AG04450 (cell line): ENCODE measurements at regions not wholly inside any gene's neighbourhood (a gene's known extent, or its start where the extent isn't known, plus 50 kb on each side); places are given as distances from the start of the nearest gene placed in this dataset.
"Not testable (repeated sequence)": the region's sequence is repeated elsewhere in the genome, so short reads cannot be mapped to it uniquely, and the experiment has no call there.

Source experiments
- CTCF ChIA-PET: fragments of 300-600, 350-600 bp; formaldehyde crosslinking; extraction: SDS; loops from one replicate; lab custom pipeline; 2022; ENCODE audit warnings: antibody characterized with exemption, inconsistent platforms; lab: Charles Lee
- POLR2A ChIA-PET: fragments of 350-600 bp; formaldehyde crosslinking; extraction: SDS; loops from one replicate; lab custom pipeline; 2021; ENCODE audit warnings: antibody characterized with exemption, inconsistent platforms; lab: Yijun Ruan, JAX
- DNase-seq: peaks from one replicate; pipeline ENCODE4 v3.0.0-alpha.2; 2011; ENCODE audit warnings: low read depth, low spot score
- H3K27ac ChIP-seq: one replicate; pipeline ENCODE4 v1.5.1; 2012; ENCODE audit warnings: low read depth, low read length, control low read depth
- H3K27me3 ChIP-seq: one replicate; pipeline ENCODE4 v1.6.0; 2012; ENCODE audit warnings: low read length; ENCODE audit not compliant: control insufficient read depth, insufficient read depth
- H3K4me3 ChIP-seq: 2 replicates; pipeline ENCODE4 v1.5.1; 2011; ENCODE audit warnings: mild to moderate bottlenecking, low read depth, low read length, control low read depth
- H3K9me3 ChIP-seq: 2 replicates; pipeline ENCODE4 v1.5.1; 2012; ENCODE audit warnings: low read length; ENCODE audit not compliant: control insufficient read depth, insufficient read depth
- CTCF ChIP-seq: IDR thresholded peaks from 2 replicates; pipeline ENCODE4 v1.5.1; 2011; ENCODE audit warnings: low read depth, low read length, control low read depth, inconsistent platforms

- H3K27ac ChIP-seq: no peak overlapping the region
- H3K4me3 ChIP-seq: no peak overlapping the region
- DNase-seq: no peak
- CTCF ChIA-PET: no interaction called here
- TF ChIP-seq CTCF: no peak
- POLR2A ChIA-PET: no interaction called here
- H3K9me3 ChIP-seq: peaks cover 80% of the 10 kb centered on the region
- no peaks in the 10 kb centered on the region for H3K27me3 ChIP-seq
These were observed 293.7 kb downstream of the NDUFA10 start for GRCh38 chr2:239731422-239731821.

GRCh38 chr2:239730897-239731296 lies 294.2 kb downstream of the NDUFA10 start:
- Histone ChIP-seq H3K27ac (no peak overlapping the region), H3K4me3 (no peak overlapping the region), H3K9me3 (peaks cover 80% of the 10 kb centered on the region), H3K27me3 (no peaks in the 10 kb centered on the region)
- POLR2A ChIA-PET: no interaction called here
- CTCF ChIA-PET: no interaction called here
- DNase-seq: no peak
- TF ChIP-seq CTCF: no peak

- H3K27me3 ChIP-seq, POLR2A ChIA-PET, CTCF ChIA-PET, H3K27ac ChIP-seq, DNase-seq, H3K4me3 ChIP-seq: not testable (repeated sequence)
- H3K9me3 ChIP-seq: peaks cover 80% of the 10 kb centered on the region
These were observed 294.6 kb downstream of the NDUFA10 start for GRCh38 chr2:239730567-239730882.

GRCh38 chr2:239729681-239730566 lies 295.2 kb downstream of the NDUFA10 start:
- no peak for TF ChIP-seq CTCF

GRCh38 chr2:239729151-239729550 lies 296.0 kb downstream of the NDUFA10 start:
- H3K27ac ChIP-seq: no peak overlapping the region
- no peak for DNase-seq
- no peak overlapping the region for H3K4me3 ChIP-seq
- no peak for TF ChIP-seq CTCF
- no peaks in the 10 kb centered on the region for H3K27me3 ChIP-seq
- CTCF ChIA-PET: no interaction called here
- POLR2A ChIA-PET: no interaction called here
- H3K9me3 ChIP-seq: peaks cover 81% of the 10 kb centered on the region

More at GRCh38 chr2:239729681-239730566, 295.2 kb downstream of the NDUFA10 start:
- POLR2A ChIA-PET: no interaction called here
- Histone ChIP-seq H3K27ac (no peak overlapping the region), H3K9me3 (peaks cover 80% of the 10 kb centered on the region), H3K27me3 (no peaks in the 10 kb centered on the region), H3K4me3 (no peak overlapping the region)
- CTCF ChIA-PET: no interaction called here
- DNase-seq: no peak
